GM19023 (cell line): ENCODE measurements at regions not wholly inside any gene's neighbourhood (a gene's known extent, or its start where the extent isn't known, plus 50 kb on each side); places are given as distances from the start of the nearest gene placed in this dataset.

ENCODE experiments used
- ATAC-seq: cut with Tn5 transposase; IDR thresholded peaks from one replicate; pipeline ENCODE4 v1.9.1; 2021; ENCODE audit warnings: mild to moderate bottlenecking, moderate library complexity; ENCODE audit not compliant: unreplicated experiment

- ATAC-seq = no peak
Measured at GRCh38 chr2:18156002-18156401, 277.5 kb downstream of the KCNS3 start.

- no peak for ATAC-seq
Measured at GRCh38 chr2:18154812-18155211, 276.3 kb downstream of the KCNS3 start.

- ATAC-seq = no peak
Measured at GRCh38 chr2:18154259-18154658, 275.8 kb downstream of the KCNS3 start.

GRCh38 chr2:18153741-18154140 is 275.3 kb downstream of the KCNS3 start:
- ATAC-seq = no peak

- no peak for ATAC-seq
Measured at GRCh38 chr2:18151237-18151636, 272.8 kb downstream of the KCNS3 start.

- no peak for ATAC-seq
Measured at GRCh38 chr2:18149660-18150246, 271.3 kb downstream of the KCNS3 start.

GRCh38 chr2:18136881-18137475 is 258.5 kb downstream of the KCNS3 start:
- ATAC-seq = no peak

- ATAC-seq = no peak
Measured at GRCh38 chr2:18133310-18133709, 254.8 kb downstream of the KCNS3 start.

GRCh38 chr2:18132697-18133096 is 254.2 kb downstream of the KCNS3 start:
- no peak for ATAC-seq

GRCh38 chr2:18131761-18132160 is 253.3 kb downstream of the KCNS3 start:
- no peak for ATAC-seq

- no peak for ATAC-seq
Measured at GRCh38 chr2:18129348-18129747, 250.9 kb downstream of the KCNS3 start.

GRCh38 chr2:18125303-18125702 is 246.8 kb downstream of the KCNS3 start:
- no peak for ATAC-seq

- no peak for ATAC-seq
Measured at GRCh38 chr2:18124116-18124835, 245.8 kb downstream of the KCNS3 start.

GRCh38 chr2:18123577-18123976 is 245.1 kb downstream of the KCNS3 start:
- ATAC-seq = no peak

- ATAC-seq = no peak
Measured at GRCh38 chr2:18123211-18123570, 244.7 kb downstream of the KCNS3 start.

- ATAC-seq = no peak
Measured at GRCh38 chr2:18122544-18123210, 244.2 kb downstream of the KCNS3 start.

GRCh38 chr2:18119883-18120282 is 241.4 kb downstream of the KCNS3 start:
- ATAC-seq = no peak

- ATAC-seq = no peak
Measured at GRCh38 chr2:18118703-18119102, 240.2 kb downstream of the KCNS3 start.

- ATAC-seq = peak; percentile 60
Measured at GRCh38 chr2:18117592-18117991, 239.1 kb downstream of the KCNS3 start.

- ATAC-seq = no peak
Measured at GRCh38 chr2:18110222-18110621, 231.8 kb downstream of the KCNS3 start.

- no peak for ATAC-seq
Measured at GRCh38 chr2:18106841-18107240, 228.4 kb downstream of the KCNS3 start.

- no peak for ATAC-seq
Measured at GRCh38 chr2:18105929-18106328, 227.5 kb downstream of the KCNS3 start.
